Hepatocyte (in vitro differentiated cells): ENCODE measurements at regions not wholly inside any gene's neighbourhood (a gene's known extent, or its start where the extent isn't known, plus 50 kb on each side); places are given as distances from the start of the nearest gene placed in this dataset.

Experiments used
- DNase-seq: peaks from one replicate; pipeline ENCODE4 v3.0.0-alpha.2; 2016; ENCODE audit warnings: low spot score
- H2AFZ ChIP-seq: fragments of 200-600 bp; sonication (generic); 2 replicates; pipeline ENCODE4 v1.6.0; 2016; ENCODE audit warnings: antibody characterized with exemption, mild to moderate bottlenecking
- H3K27ac ChIP-seq: fragments of 200-600 bp; sonication (generic); 2 replicates; pipeline ENCODE4 v1.5.1; 2016; ENCODE audit warnings: mild to moderate bottlenecking
- H3K27me3 ChIP-seq: fragments of 200-600 bp; sonication (generic); 2 replicates; pipeline ENCODE4 v1.6.1; 2016
- H3K36me3 ChIP-seq: fragments of 200-600 bp; sonication (generic); replicated peaks from 2 replicates; pipeline ENCODE4 v1.5.1; 2016; ENCODE audit warnings: low read depth; ENCODE audit not compliant: insufficient read depth
- H3K4me1 ChIP-seq: fragments of 200-600 bp; sonication (generic); 2 replicates; pipeline ENCODE4 v1.5.1; 2016; ENCODE audit warnings: mild to moderate bottlenecking, moderate library complexity; ENCODE audit not compliant: insufficient read depth
- H3K4me2 ChIP-seq: fragments of 200-600 bp; sonication (generic); 2 replicates; pipeline ENCODE4 v1.6.0; 2016
- H3K4me3 ChIP-seq: fragments of 200-600 bp; sonication (generic); 2 replicates; pipeline ENCODE4 v1.5.1; 2016; ENCODE audit warnings: mild to moderate bottlenecking
- H3K79me2 ChIP-seq: fragments of 200-600 bp; sonication (generic); 2 replicates; pipeline ENCODE4 v1.6.0; 2017; ENCODE audit warnings: mild to moderate bottlenecking
- H3K9me2 ChIP-seq: fragments of 200-600 bp; sonication (generic); replicated peaks from 2 replicates; pipeline ENCODE4 v1.6.0; 2017; ENCODE audit warnings: mild to moderate bottlenecking; ENCODE audit not compliant: insufficient read depth
- H3K9me3 ChIP-seq: fragments of 200-600 bp; sonication (generic); 2 replicates; pipeline ENCODE4 v1.5.1; 2016; ENCODE audit warnings: low read depth, mild to moderate bottlenecking
- H4K20me1 ChIP-seq: fragments of 200-600 bp; sonication (generic); 2 replicates; pipeline ENCODE4 v1.6.0; 2016; ENCODE audit warnings: mild to moderate bottlenecking; ENCODE audit not compliant: insufficient read depth, poor library complexity, severe bottlenecking
- EZH2 ChIP-seq: fragments of 200-600 bp; sonication (generic); IDR thresholded peaks from 2 replicates; pipeline ENCODE4 v1.6.1; 2016; ENCODE audit warnings: antibody characterized with exemption, mild to moderate bottlenecking, borderline replicate concordance
- EZH2phosphoT487 ChIP-seq: fragments of 200-600 bp; sonication (generic); IDR thresholded peaks from one replicate; pipeline ENCODE4 v1.6.1; 2018; ENCODE audit warnings: antibody characterized with exemption, mild to moderate bottlenecking, low read depth, moderate library complexity; ENCODE audit not compliant: unreplicated experiment, severe bottlenecking
- WGBS: methylation state at CpG from one replicate; pipeline ENCODE4 v1.1.6; 2016; ENCODE audit warnings: low lambda C conversion rate; ENCODE audit errors: missing lambda C conversion rate; 5-methylcytosine and 5-hydroxymethylcytosine counted together
- TF ChIP-seq, protein P1 (sequence below): fragments of 200-600 bp; sonication (generic); IDR thresholded peaks from 2 replicates; pipeline ENCODE4 v1.5.1; 2016; ENCODE audit warnings: antibody characterized with exemption, mild to moderate bottlenecking; ENCODE audit not compliant: poor library complexity

DNA sequence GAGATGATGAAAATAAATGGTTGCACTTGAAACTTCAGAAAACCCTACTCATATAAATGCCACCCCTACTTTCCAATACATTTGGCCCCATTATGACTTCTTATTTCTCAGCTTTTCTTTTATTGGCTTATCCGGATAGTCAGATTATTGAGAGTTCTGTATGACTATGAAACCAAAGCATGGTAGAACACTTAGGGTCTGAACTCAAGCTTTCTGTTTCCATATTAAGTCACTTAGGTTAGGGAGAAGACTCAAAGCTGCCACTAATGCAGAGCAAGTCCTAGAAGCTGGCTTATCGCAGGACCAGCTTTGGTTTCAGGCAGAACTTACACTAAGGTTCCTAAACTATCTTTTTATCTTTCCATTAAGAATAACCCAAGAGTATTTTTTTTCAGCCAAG, 229.9 kb upstream of the CPEB2 start:
- TF ChIP-seq EZH2phosphoT487 (no peak), EZH2 (no peak)
- TF ChIP-seq, protein P1, sequence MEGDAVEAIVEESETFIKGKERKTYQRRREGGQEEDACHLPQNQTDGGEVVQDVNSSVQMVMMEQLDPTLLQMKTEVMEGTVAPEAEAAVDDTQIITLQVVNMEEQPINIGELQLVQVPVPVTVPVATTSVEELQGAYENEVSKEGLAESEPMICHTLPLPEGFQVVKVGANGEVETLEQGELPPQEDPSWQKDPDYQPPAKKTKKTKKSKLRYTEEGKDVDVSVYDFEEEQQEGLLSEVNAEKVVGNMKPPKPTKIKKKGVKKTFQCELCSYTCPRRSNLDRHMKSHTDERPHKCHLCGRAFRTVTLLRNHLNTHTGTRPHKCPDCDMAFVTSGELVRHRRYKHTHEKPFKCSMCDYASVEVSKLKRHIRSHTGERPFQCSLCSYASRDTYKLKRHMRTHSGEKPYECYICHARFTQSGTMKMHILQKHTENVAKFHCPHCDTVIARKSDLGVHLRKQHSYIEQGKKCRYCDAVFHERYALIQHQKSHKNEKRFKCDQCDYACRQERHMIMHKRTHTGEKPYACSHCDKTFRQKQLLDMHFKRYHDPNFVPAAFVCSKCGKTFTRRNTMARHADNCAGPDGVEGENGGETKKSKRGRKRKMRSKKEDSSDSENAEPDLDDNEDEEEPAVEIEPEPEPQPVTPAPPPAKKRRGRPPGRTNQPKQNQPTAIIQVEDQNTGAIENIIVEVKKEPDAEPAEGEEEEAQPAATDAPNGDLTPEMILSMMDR = no peak
- Histone ChIP-seq H3K27me3 (no peaks in the 10 kb centered on the region), H3K9me3 (no peaks in the 10 kb centered on the region), H4K20me1 (no peaks in the 10 kb centered on the region), H3K4me2 (no peak overlapping the region), H2AFZ (no peak overlapping the region), H3K36me3 (no peaks in the 10 kb centered on the region), H3K4me1 (no peaks in the 10 kb centered on the region), H3K9me2 (no peaks in the 10 kb centered on the region), H3K79me2 (no peaks in the 10 kb centered on the region), H3K4me3 (no peak overlapping the region), H3K27ac (no peak overlapping the region)
- 98% methylated on average over 2 of the region's 2 CpGs for WGBS
- DNase-seq = no peak

DNA sequence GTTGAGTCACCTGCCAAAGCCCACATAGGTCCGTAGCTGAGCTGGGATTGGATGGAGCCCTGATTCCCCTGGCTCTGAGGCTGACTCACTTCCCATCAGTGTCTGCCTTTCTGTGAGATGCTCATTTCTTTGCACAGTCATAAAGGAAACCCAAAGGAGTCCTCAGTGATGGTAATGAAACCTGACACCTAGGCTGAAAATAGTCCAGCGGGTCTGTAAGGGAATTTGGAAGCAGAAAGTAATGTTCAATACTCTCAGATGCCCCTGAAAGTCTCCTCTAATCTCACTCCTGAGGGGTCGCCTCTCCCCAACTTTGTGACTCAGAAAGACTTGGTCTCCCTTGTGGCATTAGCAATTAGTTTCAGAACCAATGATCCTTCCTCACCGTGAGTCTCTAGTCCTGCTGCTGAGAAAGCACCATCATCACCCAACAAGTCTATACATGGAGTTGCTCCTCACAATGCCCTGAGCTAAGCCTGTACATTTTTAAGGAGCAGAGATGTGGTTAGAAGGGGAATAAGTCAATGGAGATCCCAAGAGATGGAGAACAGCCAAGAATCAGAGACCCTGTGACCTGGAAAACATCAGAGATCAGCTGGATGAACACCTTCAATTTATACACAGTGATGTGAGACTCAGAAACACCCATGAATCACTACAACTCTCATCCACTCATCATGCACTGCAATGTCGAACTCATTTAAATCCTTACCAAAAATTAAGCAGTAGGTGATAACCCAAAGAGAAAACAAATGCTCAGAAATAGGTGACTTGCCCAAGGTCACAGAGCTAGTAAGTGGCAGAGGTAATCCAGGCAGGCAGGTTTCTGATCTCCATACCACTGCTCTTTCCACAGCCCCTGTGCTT, 219.0 kb upstream of the CPEB2 start:
- Histone ChIP-seq H3K9me2 (no peaks in the 10 kb centered on the region), H3K9me3 (no peaks in the 10 kb centered on the region), H4K20me1 (no peaks in the 10 kb centered on the region), H3K4me2 (no peak overlapping the region), H3K27me3 (no peaks in the 10 kb centered on the region), H2AFZ (no peak overlapping the region), H3K27ac (no peak overlapping the region), H3K4me3 (no peak overlapping the region), H3K79me2 (no peaks in the 10 kb centered on the region), H3K36me3 (no peaks in the 10 kb centered on the region), H3K4me1 (no peaks in the 10 kb centered on the region)
- 61% methylated on average over 5 of the region's 5 CpGs for WGBS
- no peak for TF ChIP-seq EZH2
- TF ChIP-seq, protein P1 = no peak
- no peak for TF ChIP-seq EZH2phosphoT487
- no peak for DNase-seq

DNA sequence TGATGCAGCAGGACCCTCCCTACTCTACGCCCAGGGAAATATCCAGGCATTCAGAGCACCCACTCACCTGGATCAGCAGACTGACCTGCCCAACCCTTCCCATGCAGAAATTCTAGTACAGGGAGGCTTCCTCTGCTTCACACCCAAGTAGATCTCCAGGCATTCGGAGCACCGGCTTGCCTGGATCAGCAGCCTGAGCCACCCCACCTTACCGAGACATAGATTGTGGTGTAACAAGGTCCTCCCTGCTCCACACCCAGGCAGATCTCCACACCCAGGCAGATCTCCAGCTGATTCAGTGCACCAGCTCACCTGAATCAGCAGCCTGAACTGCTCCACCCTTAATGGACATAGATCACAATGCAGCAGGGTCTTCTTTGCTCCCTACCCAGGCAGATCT, 215.1 kb upstream of the CPEB2 start:
- no peaks in the 10 kb centered on the region for H3K36me3 ChIP-seq
- no peaks in the 10 kb centered on the region for H4K20me1 ChIP-seq
- H3K79me2 ChIP-seq = no peaks in the 10 kb centered on the region
- WGBS = 70% methylated on average over 4 of the region's 4 CpGs
- no peak for TF ChIP-seq EZH2
- TF ChIP-seq EZH2phosphoT487 = no peak
- TF ChIP-seq, protein P1 = no peak
- H3K4me3 ChIP-seq = no peak overlapping the region
- H3K9me2 ChIP-seq = no peaks in the 10 kb centered on the region
- no peak overlapping the region for H3K27ac ChIP-seq
- DNase-seq = no peak
- no peaks in the 10 kb centered on the region for H3K4me1 ChIP-seq
- H3K27me3 ChIP-seq = no peaks in the 10 kb centered on the region
- H3K4me2 ChIP-seq = no peak overlapping the region
- no peak overlapping the region for H2AFZ ChIP-seq
- H3K9me3 ChIP-seq = no peaks in the 10 kb centered on the region
